Thyroid gland (tissue), 4 donors: ENCODE measurements at regions not wholly inside any gene's neighbourhood (a gene's known extent, or its start where the extent isn't known, plus 50 kb on each side); places are given as distances from the start of the nearest gene placed in this dataset.

Experiments
- DNase-seq, 2 donors: peaks; one replicate each; pipeline ENCODE4 v3.0.0-alpha.2; 2019
- H3K27ac ChIP-seq, 3 donors: fragments of 200-600 bp; sonication (generic); 1 replicate in 2 of 3; 2 replicates in 1 of 3; pipeline ENCODE4 v1.5.1; 2016 to 2019; ENCODE audit warnings: mild to moderate bottlenecking in 1 of 3, moderate library complexity in 1 of 3
- H3K27me3 ChIP-seq: fragments of 200-600 bp; sonication (generic); one replicate; pipeline ENCODE4 v1.5.1; 2019
- H3K36me3 ChIP-seq, 2 donors: fragments of 200-600 bp; sonication (generic); one replicate each; pipeline ENCODE4 v1.5.1; 2016 to 2019
- H3K4me1 ChIP-seq, 2 donors: fragments of 200-600 bp; sonication (generic); one replicate each; pipeline ENCODE4 v1.5.1; 2017 to 2019
- H3K4me3 ChIP-seq, 3 donors: fragments of 200-600 bp; sonication (generic); replicated peaks in 1 of 3; 1 replicate in 2 of 3; 2 replicates in 1 of 3; pipeline ENCODE4 v1.5.1; 2016; ENCODE audit warnings: mild to moderate bottlenecking in 1 of 3
- H3K9me3 ChIP-seq: fragments of 200-600 bp; sonication (generic); one replicate; pipeline ENCODE4 v1.5.1; 2017
- CTCF ChIP-seq, 6 experiments: fragments of 200-600 bp in 3 of 6; fragments of 450-650 bp in 3 of 6; sonication (generic) in 3 of 6; IDR thresholded peaks; one replicate each; pipeline ENCODE4 v1.5.1; 2016 to 2019; ENCODE audit warnings: antibody characterized with exemption in 6 of 6, mild to moderate bottlenecking in 2 of 6, inconsistent platforms in 1 of 6, moderate library complexity in 1 of 6
- POLR2A ChIP-seq, 2 donors: fragments of 450-650 bp; IDR thresholded peaks; one replicate each; pipeline ENCODE4 v1.6.1; 2017; ENCODE audit warnings: antibody characterized with exemption in 2 of 2, mild to moderate bottlenecking in 2 of 2, moderate library complexity in 1 of 2
- WGBS, 2 donors: methylation state at CpG; one replicate each; pipeline ENCODE4 v1.1.5; 2017; 5-methylcytosine and 5-hydroxymethylcytosine counted together
- intact Hi-C: fragments of 100-400 bp; cut with DNase I; formaldehyde crosslinking; loops from one replicate; pipeline ENCODE4 v1.15.1; 2023

- Histone ChIP-seq H3K27me3 (no peaks in the 10 kb centered on the region), H3K4me3 (no peak overlapping the region), H3K4me1 (no peaks in the 10 kb centered on the region), H3K9me3 (no peaks in the 10 kb centered on the region), H3K27ac (no peak overlapping the region), H3K36me3 (no peaks in the 10 kb centered on the region)
- no peak for DNase-seq
- WGBS, 2 donors: 88 to 94% methylated on average over 1 of the region's 1 CpG
- intact Hi-C loops: no loop called here
- no peak for TF ChIP-seq POLR2A (IDR thresholded peaks at IDR 0.05)
- TF ChIP-seq CTCF (IDR thresholded peaks at IDR 0.05): no peak
Observed at GRCh38 chr1:239718571-239718970, 332.2 kb downstream of the CHRM3 start.

GRCh38 chr1:239718997-239719628 lies 332.7 kb downstream of the CHRM3 start:
- no peak overlapping the region for H3K27ac ChIP-seq
- intact Hi-C loops: no loop called here
- TF ChIP-seq POLR2A (IDR thresholded peaks at IDR 0.05) (no peak), CTCF (IDR thresholded peaks at IDR 0.05) (no peak)

GRCh38 chr1:239719642-239720258 lies 333.4 kb downstream of the CHRM3 start:
- Histone ChIP-seq H3K9me3 (no peaks in the 10 kb centered on the region), H3K27ac (no peak overlapping the region), H3K4me1 (no peaks in the 10 kb centered on the region), H3K27me3 (no peaks in the 10 kb centered on the region), H3K4me3 (no peak overlapping the region), H3K36me3 (no peaks in the 10 kb centered on the region)
- no peak for DNase-seq
- intact Hi-C loops: no loop called here
- WGBS, 2 donors: 41 to 46% methylated on average over 11 of the region's 11 CpGs
- no peak for TF ChIP-seq CTCF (IDR thresholded peaks at IDR 0.05)
- TF ChIP-seq POLR2A (IDR thresholded peaks at IDR 0.05): no peak

More at GRCh38 chr1:239718997-239719628, 332.7 kb downstream of the CHRM3 start:
- Histone ChIP-seq H3K9me3 (no peaks in the 10 kb centered on the region), H3K4me1 (no peaks in the 10 kb centered on the region), H3K4me3 (no peak overlapping the region), H3K27me3 (no peaks in the 10 kb centered on the region), H3K36me3 (no peaks in the 10 kb centered on the region)
- DNase-seq: no peak
- 67 to 78% methylated on average over 6 of the region's 6 CpGs for WGBS, 2 donors

GRCh38 chr1:239722035-239722434 lies 335.7 kb downstream of the CHRM3 start:
- 75 to 77% methylated on average over 1 of the region's 1 CpG for WGBS, 2 donors
- no peaks in the 10 kb centered on the region for H3K9me3 ChIP-seq
- H3K27me3 ChIP-seq: no peaks in the 10 kb centered on the region
- intact Hi-C loops: no loop called here
- no peak overlapping the region for H3K27ac ChIP-seq
- H3K4me1 ChIP-seq: no peaks in the 10 kb centered on the region
- no peak for DNase-seq
- no peak for TF ChIP-seq POLR2A (IDR thresholded peaks at IDR 0.05)
- TF ChIP-seq CTCF (IDR thresholded peaks at IDR 0.05): no peak
- no peak overlapping the region for H3K4me3 ChIP-seq
- H3K36me3 ChIP-seq: no peaks in the 10 kb centered on the region

GRCh38 chr1:239723776-239724367 lies 337.5 kb downstream of the CHRM3 start:
- no peak overlapping the region for H3K27ac ChIP-seq
- H3K4me3 ChIP-seq: no peak overlapping the region
- WGBS, 2 donors: 26 to 44% methylated on average over 2 of the region's 2 CpGs
- TF ChIP-seq CTCF (IDR thresholded peaks at IDR 0.05): no peak
- no peak for TF ChIP-seq POLR2A (IDR thresholded peaks at IDR 0.05)
- no peaks in the 10 kb centered on the region for H3K4me1 ChIP-seq
- intact Hi-C loops: no loop called here
- no peaks in the 10 kb centered on the region for H3K27me3 ChIP-seq
- H3K36me3 ChIP-seq: no peaks in the 10 kb centered on the region
- H3K9me3 ChIP-seq: no peaks in the 10 kb centered on the region
- no peak for DNase-seq
